SIG-M5 (cell line): ENCODE measurements at regions not wholly inside any gene's neighbourhood (a gene's known extent, or its start where the extent isn't known, plus 50 kb on each side); places are given as distances from the start of the nearest gene placed in this dataset.

ENCODE experiments used
- DNase-seq: peaks from one replicate; lab custom pipeline; 2025; lab: John Stamatoyannopoulos, UW

GRCh38 chr10:21207852-21208646 is 310.9 kb upstream of the NEBL start:
- DNase-seq: no peak

- DNase-seq: no peak
These were observed 308.2 kb upstream of the NEBL start for GRCh38 chr10:21205328-21205727.

- DNase-seq: no peak
These were observed 306.5 kb upstream of the NEBL start for GRCh38 chr10:21203473-21204107.

GRCh38 chr10:21202776-21203462 is 305.8 kb upstream of the NEBL start:
- DNase-seq: no peak

GRCh38 chr10:21199501-21199900 is 302.4 kb upstream of the NEBL start:
- no peak for DNase-seq

- DNase-seq: no peak
These were observed 300.7 kb upstream of the NEBL start for GRCh38 chr10:21197838-21198237.

- DNase-seq: no peak
These were observed 299.8 kb upstream of the NEBL start for GRCh38 chr10:21196822-21197395.

GRCh38 chr10:21195252-21195651 is 298.1 kb upstream of the NEBL start:
- no peak for DNase-seq

GRCh38 chr10:21194510-21194993 is 297.4 kb upstream of the NEBL start:
- no peak for DNase-seq

- DNase-seq: no peak
These were observed 296.1 kb upstream of the NEBL start for GRCh38 chr10:21193196-21193595.

GRCh38 chr10:21191512-21191911 is 294.4 kb upstream of the NEBL start:
- DNase-seq: no peak

GRCh38 chr10:21184984-21185383 is 287.9 kb upstream of the NEBL start:
- no peak for DNase-seq

GRCh38 chr10:21184216-21184615 is 287.1 kb upstream of the NEBL start:
- no peak for DNase-seq

- no peak for DNase-seq
These were observed 285.9 kb upstream of the NEBL start for GRCh38 chr10:21183025-21183424.

- no peak for DNase-seq
These were observed 284.3 kb upstream of the NEBL start for GRCh38 chr10:21181451-21181850.

GRCh38 chr10:21180604-21181003 is 283.5 kb upstream of the NEBL start:
- DNase-seq: no peak

GRCh38 chr10:21176934-21177480 is 279.9 kb upstream of the NEBL start:
- no peak for DNase-seq

- no peak for DNase-seq
These were observed 278.7 kb upstream of the NEBL start for GRCh38 chr10:21175797-21176196.

GRCh38 chr10:21174715-21175495 is 277.8 kb upstream of the NEBL start:
- DNase-seq: no peak

GRCh38 chr10:21173802-21174714 is 276.9 kb upstream of the NEBL start:
- no peak for DNase-seq
